Dedifferentiated amniotic fluid mesenchymal stem cell (primary cell): ENCODE measurements at regions not wholly inside any gene's neighbourhood (a gene's known extent, or its start where the extent isn't known, plus 50 kb on each side); places are given as distances from the start of the nearest gene placed in this dataset.

Experiments used
- DNase-seq: peaks from one replicate; pipeline ENCODE4 v3.0.0-alpha.2; 2016; ENCODE audit errors: extremely low spot score

DNA sequence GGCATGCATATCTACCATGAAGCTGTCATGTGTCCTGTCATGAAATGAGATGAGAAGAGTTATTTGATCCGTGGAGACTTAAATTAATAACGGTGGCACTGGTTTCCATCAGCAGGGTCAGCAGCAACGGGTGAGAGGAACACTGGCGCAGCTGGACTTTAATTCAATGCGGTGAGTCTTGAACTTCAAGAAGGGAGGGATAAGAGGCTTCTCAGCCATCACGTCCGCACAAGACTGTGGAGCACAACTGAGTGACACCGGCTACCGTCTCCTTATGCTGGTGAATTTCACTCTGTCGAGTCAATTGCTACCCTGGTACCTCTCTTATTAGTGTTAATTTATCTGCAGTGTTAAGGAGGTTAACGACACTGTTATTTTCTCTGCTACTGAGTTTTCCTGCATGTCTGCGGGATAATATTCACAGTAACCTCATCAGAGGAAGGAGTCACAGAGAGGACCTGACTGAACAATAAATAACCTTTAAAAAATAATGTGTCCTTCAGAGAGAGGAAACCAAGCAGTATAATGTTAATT is 236.8 kb downstream of the EPHA4 start:
- DNase-seq: no peak

DNA sequence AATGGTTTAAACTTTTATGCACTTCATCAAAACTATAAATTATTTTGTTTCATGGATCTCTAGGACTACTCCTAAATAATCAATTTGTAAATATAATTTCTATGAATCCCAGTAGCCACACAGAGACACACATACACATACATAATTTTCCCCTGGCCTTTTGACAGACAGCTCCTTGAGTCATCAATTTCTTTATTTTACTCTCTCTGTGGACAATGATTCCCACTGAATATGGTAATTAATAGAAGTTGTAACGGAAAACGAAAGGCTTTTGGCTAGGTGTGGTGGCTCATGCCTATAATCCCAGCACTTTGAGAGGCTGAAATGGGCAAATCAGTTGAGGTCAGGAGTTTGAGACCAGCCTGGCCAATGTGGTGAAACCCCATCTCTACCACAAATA is 235.1 kb downstream of the EPHA4 start:
- no peak for DNase-seq

DNA sequence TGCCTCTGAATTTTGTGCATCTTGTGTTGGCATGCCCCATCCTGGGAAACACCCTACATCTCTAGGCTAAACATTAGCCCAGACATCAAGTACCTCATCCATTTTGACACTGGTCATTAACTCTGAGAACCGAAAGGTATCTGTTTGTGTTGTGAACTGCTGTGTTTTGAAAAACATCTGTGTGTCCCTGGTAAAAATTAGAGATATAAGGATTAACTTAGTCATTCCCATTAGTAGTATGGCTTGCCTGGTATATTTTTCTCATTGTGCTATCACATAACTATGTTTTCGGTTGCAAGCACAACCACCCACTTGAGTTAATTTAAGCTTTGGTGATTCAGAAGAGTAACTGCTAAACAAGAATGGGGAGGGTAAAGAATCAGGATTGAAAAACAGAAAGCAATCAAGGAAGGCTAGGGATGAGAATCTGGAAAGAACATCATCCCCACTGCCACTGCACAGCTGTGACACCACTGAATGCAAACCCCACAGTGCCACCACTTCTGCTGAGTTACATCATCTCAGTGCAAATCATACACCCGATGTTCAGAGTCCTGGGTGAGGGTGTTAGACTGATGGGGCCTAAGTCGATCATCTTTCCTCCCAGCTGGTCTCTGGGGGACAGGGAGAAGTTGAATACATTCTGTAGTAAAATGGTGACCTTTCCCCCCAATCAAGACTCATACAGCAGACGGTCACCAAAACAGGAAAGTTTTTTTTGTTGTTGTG is 234.0 kb downstream of the EPHA4 start:
- no peak for DNase-seq

DNA sequence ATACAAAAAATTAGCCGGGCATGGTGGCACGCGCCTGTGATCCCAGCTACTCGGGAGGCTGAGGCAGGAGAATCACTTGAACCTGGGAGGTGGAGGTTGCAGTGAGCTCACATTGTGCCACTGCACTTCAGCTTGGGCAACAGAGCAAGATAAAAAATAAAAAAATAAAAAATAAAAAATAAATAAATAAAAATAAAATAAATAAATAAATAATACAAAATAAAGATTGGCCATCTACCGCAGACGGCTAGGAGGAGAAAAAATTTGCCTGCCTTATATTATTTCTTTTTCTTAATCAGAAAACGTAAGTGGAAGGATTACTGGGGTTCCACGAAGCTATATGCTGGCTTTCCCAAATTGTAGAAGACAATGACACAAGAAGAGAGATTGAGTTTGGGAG is 229.7 kb downstream of the EPHA4 start:
- no peak for DNase-seq

DNA sequence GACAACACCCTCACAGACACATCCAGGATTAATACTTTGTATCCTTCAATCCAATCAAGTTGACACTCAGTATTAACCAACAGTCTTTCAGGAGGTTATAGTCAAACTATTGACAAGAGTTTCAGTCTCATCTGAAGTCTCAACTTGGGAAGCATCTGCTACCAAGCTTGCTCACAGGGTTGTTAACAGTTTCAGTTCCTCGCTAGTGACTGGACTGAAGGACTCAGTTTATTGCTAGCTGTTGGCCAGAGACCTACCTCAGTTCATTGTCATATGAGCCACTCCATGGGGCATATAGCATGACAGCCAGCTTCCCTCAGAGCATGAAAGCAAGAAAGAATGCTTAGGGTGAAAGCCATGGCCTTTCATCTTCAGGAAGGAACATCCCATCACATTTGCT is 228.6 kb downstream of the EPHA4 start:
- no peak for DNase-seq

DNA sequence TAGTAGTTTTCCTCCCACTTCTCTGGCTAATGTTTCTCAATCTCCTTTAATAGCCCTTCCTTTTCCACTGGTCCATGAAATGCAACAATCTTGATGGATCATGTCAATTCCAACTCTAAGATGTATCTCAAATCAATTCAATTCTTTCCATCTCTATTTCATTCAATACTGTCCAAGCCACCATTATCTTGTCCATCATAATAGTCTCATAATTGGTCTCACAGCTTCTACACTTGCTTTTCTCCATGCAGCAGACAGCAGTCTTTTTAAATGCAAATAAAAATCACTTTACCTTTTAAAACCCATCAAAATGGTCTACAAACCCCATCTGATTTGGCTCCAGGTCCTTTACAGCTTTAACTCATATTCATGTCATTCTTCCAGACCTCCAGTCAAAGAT is 226.6 kb downstream of the EPHA4 start:
- no peak for DNase-seq

DNA sequence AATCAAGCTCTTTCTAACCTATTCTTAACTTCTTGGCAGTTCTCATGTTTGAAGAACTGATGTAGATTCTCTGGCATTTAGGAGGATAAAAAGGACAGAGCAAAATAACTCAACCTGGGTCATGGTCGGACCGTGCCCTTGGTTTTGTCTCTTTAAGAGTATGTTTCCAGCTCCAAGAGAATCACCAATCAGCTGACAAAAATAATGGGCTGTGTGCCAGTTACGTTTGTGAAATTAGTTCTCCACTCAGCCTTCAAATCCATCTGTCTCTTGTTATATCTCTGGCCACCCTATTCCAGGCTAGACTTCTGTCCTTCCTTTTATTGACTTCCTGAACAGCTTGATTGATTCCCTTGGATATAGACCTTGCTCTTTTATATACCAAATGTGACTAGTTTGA is 225.7 kb downstream of the EPHA4 start:
- no peak for DNase-seq

DNA sequence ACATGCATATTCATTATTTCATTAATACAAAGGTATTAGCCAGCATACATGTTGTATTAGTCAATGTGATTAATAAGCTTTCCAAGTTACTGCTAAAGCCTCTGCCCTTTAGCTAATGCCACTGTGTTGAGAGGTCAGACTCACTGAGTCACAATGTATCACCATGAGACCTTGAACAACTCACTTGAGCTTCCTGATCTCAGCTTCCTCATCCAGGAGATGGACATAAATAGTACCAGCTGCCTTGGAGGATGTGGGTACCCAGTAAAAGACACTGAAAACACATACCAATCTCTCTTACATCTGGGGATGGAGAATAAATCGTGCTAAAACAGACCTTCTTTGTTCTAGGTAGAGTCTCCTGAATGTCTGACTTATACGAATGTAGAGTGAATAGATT is 224.6 kb downstream of the EPHA4 start:
- DNase-seq: no peak

DNA sequence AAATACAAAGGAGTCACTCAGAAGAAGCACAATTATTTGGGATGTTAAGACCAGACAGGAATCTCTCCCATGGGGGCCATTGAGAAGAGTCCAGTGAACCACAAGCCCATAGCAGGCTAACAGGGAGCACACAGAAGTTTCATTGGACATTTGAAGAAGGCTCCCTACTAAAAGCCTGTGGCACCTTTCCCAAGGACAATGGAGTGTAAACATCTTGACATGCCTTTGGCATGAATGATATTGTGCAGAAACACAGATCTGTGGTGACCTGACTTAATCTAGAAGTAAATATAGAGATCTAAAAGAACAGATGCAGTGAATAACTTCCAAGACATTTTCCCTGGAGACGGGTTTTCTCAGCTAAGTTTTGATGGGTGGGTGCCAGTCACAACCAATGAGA is 221.5 kb downstream of the EPHA4 start:
- DNase-seq: no peak

DNA sequence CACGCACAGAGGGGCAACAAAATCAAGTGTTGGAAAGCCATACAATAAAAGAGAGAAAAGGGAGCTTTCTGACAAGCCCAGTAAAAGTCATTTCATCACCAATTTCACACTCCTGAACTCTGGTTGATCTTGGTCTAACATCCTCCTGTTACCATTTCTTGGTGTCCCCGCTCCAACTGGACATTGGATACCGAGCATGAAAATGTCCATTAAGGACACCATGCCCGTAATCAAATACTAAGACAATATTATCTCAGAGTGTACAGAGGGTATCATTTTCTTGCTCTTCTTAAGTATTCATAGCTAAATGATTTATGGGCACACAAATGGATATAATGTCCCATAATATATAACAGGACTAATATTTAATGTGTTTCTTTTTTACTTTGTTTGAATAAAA is 218.9 kb downstream of the EPHA4 start:
- DNase-seq: no peak

DNA sequence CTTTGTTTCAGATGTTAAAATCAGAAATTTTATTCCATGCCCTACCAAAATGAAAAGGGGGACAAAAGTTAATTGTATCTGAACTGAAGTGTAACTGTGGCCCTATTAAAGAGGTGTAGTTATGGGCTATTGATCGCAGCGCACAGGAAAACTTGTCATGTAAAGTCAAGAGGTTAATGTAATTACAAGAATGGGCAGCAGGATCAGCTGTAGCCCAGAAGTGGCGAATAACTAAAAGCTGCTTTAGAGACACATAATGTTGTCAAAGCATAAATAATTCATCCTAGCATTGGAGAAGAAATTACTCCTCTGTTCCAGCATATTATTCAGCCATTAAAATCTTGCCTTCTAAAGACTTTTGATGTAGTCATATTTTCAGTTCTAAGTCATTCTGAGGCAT is 211.8 kb downstream of the EPHA4 start:
- DNase-seq: no peak

DNA sequence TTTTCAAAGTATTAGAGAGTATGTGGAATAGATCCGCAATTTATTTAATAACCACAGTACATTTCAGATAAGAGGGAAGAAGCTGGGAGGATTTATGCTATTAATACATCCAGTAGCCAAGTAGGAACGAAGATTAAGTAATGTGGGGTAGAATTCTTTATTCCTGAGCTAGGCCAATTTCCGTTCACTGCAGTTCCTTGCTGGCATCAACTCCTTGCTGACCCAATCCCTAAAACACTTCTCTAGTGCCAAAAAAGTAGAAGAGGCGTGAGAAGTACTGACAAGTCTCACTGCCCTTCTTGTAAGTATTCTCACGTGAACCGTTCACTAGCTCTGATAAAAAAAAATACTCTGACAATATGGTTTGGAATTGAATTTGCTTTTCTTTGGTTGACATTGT is 211.4 kb downstream of the EPHA4 start:
- no peak for DNase-seq

DNA sequence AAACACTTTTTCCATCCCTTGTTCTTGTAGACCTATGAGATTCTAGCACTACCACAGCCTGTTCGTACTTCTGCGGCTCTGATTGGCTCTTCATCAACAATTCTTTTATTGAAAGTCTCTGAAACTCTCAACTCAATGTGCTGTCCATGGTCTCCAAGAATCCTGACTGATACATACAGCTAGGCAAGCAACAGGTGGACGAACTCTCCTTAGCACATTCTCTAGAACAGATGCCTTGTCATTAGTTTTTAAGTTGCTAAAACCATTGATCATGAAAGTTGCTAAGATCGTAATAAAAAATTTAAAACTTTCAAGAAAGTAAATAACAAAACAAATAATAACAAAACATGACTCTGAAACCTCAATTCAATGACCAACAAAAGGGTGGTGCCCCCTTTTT is 210.5 kb downstream of the EPHA4 start:
- no peak for DNase-seq

DNA sequence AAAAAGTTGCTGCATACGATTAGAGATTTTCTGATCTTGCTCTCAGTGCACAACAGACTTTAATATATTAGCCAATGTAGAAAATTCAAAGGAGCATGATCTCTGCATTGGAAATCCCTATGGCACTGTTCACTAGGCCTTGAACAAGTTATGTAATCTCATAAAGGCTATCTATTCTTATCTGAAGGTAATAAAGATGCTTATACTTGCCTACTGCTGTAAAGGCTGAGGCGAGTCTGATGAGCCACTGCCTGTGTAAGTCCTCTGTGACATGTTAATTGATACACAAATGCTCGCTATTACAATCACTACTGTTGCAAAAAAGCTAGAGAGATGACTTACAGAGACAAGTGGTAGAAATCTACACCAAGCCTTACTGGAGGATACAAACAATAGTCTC is 207.4 kb downstream of the EPHA4 start:
- DNase-seq: no peak
